ENCODE measurements at regions not wholly inside any gene's neighbourhood (a gene's known extent, or its start where the extent isn't known, plus 50 kb on each side); places are given as distances from the start of the nearest gene placed in this dataset.

DNA sequence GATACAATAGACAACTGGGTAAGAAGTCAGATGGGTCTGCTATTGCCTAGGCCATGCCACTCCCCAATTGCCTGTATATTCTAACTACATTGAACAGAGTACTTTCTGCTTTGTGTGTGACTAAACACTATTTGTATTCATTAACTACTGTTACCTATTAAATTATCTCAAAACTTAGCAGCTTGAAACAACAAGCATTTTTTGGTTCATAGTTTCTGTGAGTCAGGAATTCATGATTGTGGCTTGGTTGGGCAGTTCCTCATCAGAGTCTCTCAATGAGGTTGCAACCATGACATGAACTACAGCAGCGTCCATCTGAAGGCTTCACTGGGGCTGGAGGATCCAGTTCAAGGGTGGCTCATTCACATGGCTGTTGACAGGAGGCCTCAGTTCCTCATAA, 205.7 kb downstream of the EN1 start:
- Histone ChIP-seq H3K27me3 (no peaks in the 10 kb centered on the region), H3K27ac (no peak overlapping the region), H3K9me3 (no peaks in the 10 kb centered on the region), H3K4me3 (no peak overlapping the region), H3K36me3 (no peaks in the 10 kb centered on the region), H3K4me1 (no peaks in the 10 kb centered on the region)
- WGBS, 2 donors, result 30 to 60% methylated on average over 1 of the region's 1 CpG
- no peak for DNase-seq
- no peak for TF ChIP-seq POLR2A (IDR thresholded peaks at IDR 0.05)
- TF ChIP-seq CTCF (IDR thresholded peaks at IDR 0.05), result no peak
- intact Hi-C loops (cut with DNase I), result no loop called here

DNA sequence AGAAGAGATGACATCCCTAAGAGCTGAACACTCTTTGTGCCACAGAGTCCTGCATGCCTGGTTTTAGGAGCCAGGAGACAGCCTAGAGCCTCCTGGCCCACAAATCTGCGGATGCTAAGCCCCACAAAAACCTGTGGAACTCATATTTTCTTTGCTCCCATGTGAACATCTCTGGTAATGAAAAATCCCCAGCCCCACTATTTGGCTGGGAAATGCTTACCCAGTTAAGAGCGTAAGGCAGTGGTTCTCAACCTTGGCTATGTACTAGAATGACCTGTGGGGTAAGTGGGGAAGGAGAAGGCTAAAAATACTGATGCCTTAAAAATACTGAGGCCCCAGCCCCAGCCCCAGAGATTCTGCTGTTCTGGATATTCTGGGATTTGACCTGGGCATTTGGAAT, 208.1 kb downstream of the EN1 start:
- Histone ChIP-seq H3K27ac (no peak overlapping the region), H3K36me3 (no peaks in the 10 kb centered on the region), H3K9me3 (no peaks in the 10 kb centered on the region), H3K27me3 (no peaks in the 10 kb centered on the region), H3K4me3 (no peak overlapping the region), H3K4me1 (no peaks in the 10 kb centered on the region)
- intact Hi-C loops (cut with DNase I), result no loop called here
- DNase-seq, result no peak
- TF ChIP-seq POLR2A (IDR thresholded peaks at IDR 0.05) (no peak), CTCF (IDR thresholded peaks at IDR 0.05) (no peak)
- 57 to 64% methylated on average over 2 of the region's 2 CpGs for WGBS, 2 donors

- no peak for TF ChIP-seq CTCF (IDR thresholded peaks at IDR 0.05)
- TF ChIP-seq POLR2A (IDR thresholded peaks at IDR 0.05), result no peak
- Histone ChIP-seq H3K27me3 (no peaks in the 10 kb centered on the region), H3K4me3 (no peak overlapping the region), H3K36me3 (no peaks in the 10 kb centered on the region), H3K4me1 (no peaks in the 10 kb centered on the region), H3K9me3 (no peaks in the 10 kb centered on the region), H3K27ac (no peak overlapping the region)
- intact Hi-C loops (cut with DNase I), result no loop called here
- DNase-seq, result no peak
- 47 to 60% methylated on average over 5 of the region's 5 CpGs for WGBS, 2 donors
These were observed 209.0 kb downstream of the EN1 start for GRCh38 chr2:118638453-118638852.

- no peaks in the 10 kb centered on the region for H3K36me3 ChIP-seq
- 44 to 45% methylated on average over 6 of the region's 6 CpGs for WGBS, 2 donors
- intact Hi-C loops (cut with DNase I), result no loop called here
- no peaks in the 10 kb centered on the region for H3K9me3 ChIP-seq
- TF ChIP-seq POLR2A (IDR thresholded peaks at IDR 0.05), result no peak
- TF ChIP-seq CTCF (IDR thresholded peaks at IDR 0.05), result no peak
- no peak overlapping the region for H3K4me3 ChIP-seq
- H3K27me3 ChIP-seq, result no peaks in the 10 kb centered on the region
- DNase-seq, result no peak
- no peak overlapping the region for H3K27ac ChIP-seq
- H3K4me1 ChIP-seq, result no peaks in the 10 kb centered on the region
These were observed 211.6 kb downstream of the EN1 start for GRCh38 chr2:118635891-118636290.

GRCh38 chr2:118634876-118635275, 212.6 kb downstream of the EN1 start:
- H3K27ac ChIP-seq, result no peak overlapping the region
- intact Hi-C loops (cut with DNase I), result no loop called here
- no peak overlapping the region for H3K4me3 ChIP-seq
- H3K36me3 ChIP-seq, result no peaks in the 10 kb centered on the region
- WGBS, 2 donors, result 63 to 71% methylated on average over 3 of the region's 3 CpGs
- H3K4me1 ChIP-seq, result no peaks in the 10 kb centered on the region
- TF ChIP-seq POLR2A (IDR thresholded peaks at IDR 0.05) (no peak), CTCF (IDR thresholded peaks at IDR 0.05) (no peak)
- no peaks in the 10 kb centered on the region for H3K9me3 ChIP-seq
- no peaks in the 10 kb centered on the region for H3K27me3 ChIP-seq
- DNase-seq, result no peak

Measured in esophagus squamous epithelium (tissue), 5 donors.